A549 (cell line): ENCODE measurements at regions not wholly inside any gene's neighbourhood (a gene's known extent, or its start where the extent isn't known, plus 50 kb on each side); places are given as distances from the start of the nearest gene placed in this dataset.
A peak's percentile ranks its signal among the peaks of the same experiment; 100 is the strongest.

ENCODE experiments used
- ATAC-seq, 2 experiments: fragments of 200-7000 bp in 1 of 2; fragments of >200 bp in 1 of 2; cut with Nextera tagmentation in 1 of 2; cut with Tn5 transposase in 1 of 2; 3 replicates each; pipeline versions ENCODE4 v1.8.0 to v1.9.1; 2018 to 2020; ENCODE audit warnings: mild to moderate bottlenecking in 1 of 2, moderate library complexity in 1 of 2
- CTCF ChIA-PET: fragments of 300-600 bp; sonication (Branson Sonifier 250); formaldehyde crosslinking; extraction: SDS; loops from one replicate; lab custom pipeline; 2021; ENCODE audit warnings: antibody characterized with exemption, inconsistent platforms; lab: Yijun Ruan, JAX
- POLR2A ChIA-PET: fragments of 350-600 bp; formaldehyde crosslinking; extraction: SDS; loops from one replicate; lab custom pipeline; 2021; ENCODE audit warnings: antibody characterized with exemption, inconsistent platforms; lab: Yijun Ruan, JAX
- DNase-seq, 2 experiments: peaks; one replicate each; pipeline versions ENCODE4 v3.0.0 to v3.0.0-alpha.2; 2011 to 2016; ENCODE audit warnings: low read depth in 1 of 2, low spot score in 1 of 2
- FAIRE-seq: peaks from 2 replicates; lab custom pipeline; 2011; peaks lifted over from hg19 to GRCh38; lab: Jason Lieb, UNC
- H3K27ac ChIP-seq, 2 experiments: fragments of >200 bp; sonication (Bioruptor Twin); formaldehyde crosslinking; 3 replicates each; pipeline ENCODE4 v1.5.1; 2016 to 2017
- H3K4me1 ChIP-seq: fragments of >200 bp; sonication (Bioruptor Twin); formaldehyde crosslinking; 3 replicates; pipeline ENCODE4 v1.6.1; 2016
- H3K4me2 ChIP-seq: fragments of >200 bp; sonication (Bioruptor Twin); formaldehyde crosslinking; 3 replicates; pipeline ENCODE4 v1.6.1; 2016
- H3K4me3 ChIP-seq: fragments of >200 bp; sonication (Bioruptor Twin); formaldehyde crosslinking; 3 replicates; pipeline ENCODE4 v1.5.1; 2016
- H3K9me3 ChIP-seq: fragments of >200 bp; sonication (Bioruptor Twin); formaldehyde crosslinking; 3 replicates; pipeline ENCODE4 v1.6.1; 2016
- CBX2 ChIP-seq: fragments of 200-600 bp; sonication (generic); IDR thresholded peaks from 2 replicates; pipeline ENCODE4 v1.6.1; 2016; ENCODE audit warnings: low read depth, mild to moderate bottlenecking, borderline replicate concordance
- CTCF ChIP-seq: fragments of >200 bp; sonication (Bioruptor Twin); formaldehyde crosslinking; IDR thresholded peaks from 3 replicates; pipeline ENCODE4 v1.5.1; 2016
- EHF ChIP-seq: fragments of 250-450 bp; sonication (Bioruptor Pico); IDR thresholded peaks from 2 replicates; pipeline ENCODE4 v1.5.0; 2020; ENCODE audit warnings: mild to moderate bottlenecking
- EP300 ChIP-seq, 2 experiments: fragments of >200 bp; sonication (Bioruptor Twin); formaldehyde crosslinking; IDR thresholded peaks; 2 replicates in 1 of 2; 3 replicates in 1 of 2; pipeline ENCODE4 v1.6.1; 2016 to 2017
- FOXS1 ChIP-seq: fragments of 250-450 bp; sonication (Bioruptor Pico); IDR thresholded peaks from 2 replicates; pipeline ENCODE4 v1.5.0; 2020; ENCODE audit warnings: mild to moderate bottlenecking, moderate library complexity
- GATA3 ChIP-seq: IDR thresholded peaks from 2 replicates; pipeline ENCODE4 v1.6.1; 2012; ENCODE audit warnings: borderline replicate concordance
- HES2 ChIP-seq: fragments of >200 bp; sonication (Bioruptor Twin); formaldehyde crosslinking; IDR thresholded peaks from 2 replicates; pipeline ENCODE4 v1.6.1; 2016
- HEYL ChIP-seq: fragments of 250-450 bp; sonication (Bioruptor Pico); IDR thresholded peaks from 2 replicates; pipeline ENCODE4 v1.8.0; 2021; ENCODE audit warnings: mild to moderate bottlenecking, moderate library complexity
- HMGXB4 ChIP-seq: fragments of 250-450 bp; sonication (Bioruptor Pico); IDR thresholded peaks from 2 replicates; pipeline ENCODE4 v1.5.0; 2021; ENCODE audit warnings: mild to moderate bottlenecking, moderate library complexity, borderline replicate concordance
- HOXA7 ChIP-seq: fragments of 250-450 bp; sonication (Bioruptor Pico); IDR thresholded peaks from 2 replicates; pipeline ENCODE4 v1.5.0; 2020; ENCODE audit warnings: mild to moderate bottlenecking, moderate library complexity
- HOXB13 ChIP-seq: fragments of 250-450 bp; sonication (Bioruptor Pico); IDR thresholded peaks from 2 replicates; pipeline ENCODE4 v1.5.0; 2020; ENCODE audit warnings: low read depth, mild to moderate bottlenecking, moderate library complexity
- HOXB5 ChIP-seq: fragments of 250-450 bp; sonication (Bioruptor Pico); IDR thresholded peaks from 2 replicates; pipeline ENCODE4 v1.5.0; 2020; ENCODE audit warnings: mild to moderate bottlenecking, moderate library complexity
- KDM1A ChIP-seq: fragments of 200-600 bp; sonication (generic); IDR thresholded peaks from 2 replicates; pipeline ENCODE4 v1.6.1; 2016; ENCODE audit warnings: low read depth, mild to moderate bottlenecking
- MAFK ChIP-seq: fragments of 450-650 bp; IDR thresholded peaks from 2 replicates; pipeline ENCODE4 v1.6.1; 2014; ENCODE audit not compliant: partially characterized antibody
- MYC ChIP-seq: IDR thresholded peaks from 2 replicates; pipeline ENCODE4 v1.6.1; 2012; ENCODE audit warnings: mild to moderate bottlenecking, inconsistent platforms, low read length, improper control_type of control experiment, borderline replicate concordance
- NFE2L2 ChIP-seq: fragments of 150-350 bp; conservative IDR thresholded peaks from 2 replicates; pipeline ENCODE4 v1.6.1; 2014; ENCODE audit warnings: low read length
- NPAS2 ChIP-seq: fragments of 250-450 bp; sonication (Bioruptor Pico); IDR thresholded peaks from 2 replicates; pipeline ENCODE4 v1.8.0; 2022; ENCODE audit warnings: mild to moderate bottlenecking, moderate library complexity, borderline replicate concordance
- POLR2AphosphoS2 ChIP-seq: conservative IDR thresholded peaks from 2 replicates; pipeline ENCODE4 v1.6.1; 2012; ENCODE audit warnings: low read length, improper control_type of control experiment, inconsistent platforms
- RAD21 ChIP-seq, 2 experiments: fragments of >200 bp in 1 of 2; sonication (Bioruptor Twin) in 1 of 2; formaldehyde crosslinking in 1 of 2; IDR thresholded peaks in 1 of 2; conservative IDR thresholded peaks in 1 of 2; 2 replicates in 1 of 2; 3 replicates in 1 of 2; pipeline ENCODE4 v1.6.1; 2012 to 2018; ENCODE audit warnings: inconsistent platforms in 1 of 2
- RCOR1 ChIP-seq: fragments of 150-350 bp; IDR thresholded peaks from 2 replicates; pipeline ENCODE4 v1.6.1; 2014; ENCODE audit warnings: antibody characterized with exemption, low read length, low read depth
- RFX5 ChIP-seq: fragments of 450-650 bp; IDR thresholded peaks from 2 replicates; pipeline ENCODE4 v1.7.1; 2014; ENCODE audit warnings: antibody characterized with exemption, mild to moderate bottlenecking, moderate library complexity
- TFCP2L1 ChIP-seq: fragments of 250-450 bp; sonication (Bioruptor Pico); IDR thresholded peaks from 2 replicates; pipeline ENCODE4 v1.5.0; 2021; ENCODE audit warnings: mild to moderate bottlenecking
- TP53 ChIP-seq: fragments of 250-450 bp; sonication (Bioruptor Pico); IDR thresholded peaks from 2 replicates; pipeline ENCODE4 v1.5.0; 2021; ENCODE audit warnings: mild to moderate bottlenecking, moderate library complexity
- WGBS: methylation state at CpG from one replicate; pipeline ENCODE4 v1.1.6; 2017; ENCODE audit errors: missing lambda C conversion rate; 5-methylcytosine and 5-hydroxymethylcytosine counted together
- TF ChIP-seq, protein P1 (sequence below): fragments of >200 bp; sonication (Bioruptor Twin); formaldehyde crosslinking; IDR thresholded peaks from 3 replicates; pipeline ENCODE4 v1.6.1; 2016
- TF ChIP-seq, protein P2 (sequence below): fragments of 450-650 bp; IDR thresholded peaks from 2 replicates; pipeline ENCODE4 v1.6.1; 2014; ENCODE audit warnings: antibody characterized with exemption

DNA sequence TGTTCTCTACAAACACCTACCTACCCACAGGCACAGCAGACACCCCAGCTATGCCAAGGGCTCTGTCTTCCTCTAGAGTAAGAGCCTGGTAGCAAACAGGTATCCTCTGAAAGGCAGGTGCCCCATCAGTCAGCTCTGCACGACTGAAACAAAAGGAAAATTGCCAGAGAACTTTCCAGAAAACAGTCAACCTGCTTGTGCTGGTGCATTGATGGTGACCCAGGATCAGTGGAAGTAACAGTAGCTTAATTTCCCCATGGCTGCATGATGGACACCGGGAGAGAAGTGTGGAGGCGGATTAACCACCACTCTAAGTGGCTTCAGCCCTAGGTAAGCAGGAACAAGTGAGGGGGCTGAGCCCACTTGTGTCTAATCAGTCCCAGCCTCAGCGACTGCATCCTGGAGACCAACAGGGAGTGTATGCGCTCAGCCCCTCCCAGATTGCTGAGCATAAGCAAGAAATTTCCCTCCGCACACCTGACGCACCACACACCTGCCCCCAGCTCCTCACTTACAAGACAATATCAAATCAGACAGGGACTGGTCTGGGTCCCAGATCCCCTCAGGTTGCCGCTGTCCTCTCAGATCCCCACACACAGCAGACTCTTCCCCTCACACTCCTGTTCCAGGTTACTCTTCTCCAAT lies 70.7 kb upstream of the IGLL5 start:
- Histone ChIP-seq H3K4me1 (no peaks in the 10 kb centered on the region), H3K27ac (no peak overlapping the region), H3K4me3 (no peak overlapping the region), H3K9me3 (no peaks in the 10 kb centered on the region), H3K4me2 (no peak overlapping the region)
- no peak for TF ChIP-seq GATA3
- TF ChIP-seq HMGXB4: no peak
- no peak for TF ChIP-seq HES2
- TF ChIP-seq EP300 (IDR thresholded peaks at IDR 0.05): no peak
- no peak for TF ChIP-seq TP53 (CRISPR knock-in tag)
- TF ChIP-seq CTCF: no peak
- TF ChIP-seq HEYL (CRISPR knock-in tag): no peak
- TF ChIP-seq RAD21 (conservative IDR thresholded peaks at IDR 0.05 in 1 of 2, IDR thresholded peaks at IDR 0.05 in 1 of 2): no peak
- no peak for TF ChIP-seq HOXB5 (CRISPR knock-in tag)
- no peak for TF ChIP-seq CBX2
- TF ChIP-seq NPAS2: no peak
- FAIRE-seq: no peak
- no peak for DNase-seq
- ChIA-PET POLR2A (no interaction called here), CTCF (interaction anchor here (1.0 kb wide), 1 partner anchor 32 kb away, joined by 3 read pairs; no protein-coding TSS in a partner anchor)
- WGBS: 54% methylated on average over 8 of the region's 8 CpGs
- no peak for ATAC-seq

- DNase-seq (peak in 1 of 2 experiments; percentile 7), FAIRE-seq (no peak), ATAC-seq (0 out of 6 replicates have a peak, but pooled peaks of 1 of the 2 experiments have one; percentile 23)
- ChIA-PET CTCF (interaction anchor here (0.9 to 1.4 kb wide), 4 partner anchors 29 to 139 kb away, joined by 3 to 4 read pairs (median 3); no protein-coding TSS in a partner anchor), POLR2A (no interaction called here)
- TF ChIP-seq RFX5: no peak
- TF ChIP-seq TFCP2L1 (CRISPR knock-in tag): no peak
- H3K4me2 ChIP-seq: no peak overlapping the region
- H3K9me3 ChIP-seq: no peaks in the 10 kb centered on the region
- H3K4me3 ChIP-seq: no peak overlapping the region
- no peaks in the 10 kb centered on the region for H3K4me1 ChIP-seq
- WGBS: 0% methylated on average over 3 of the region's 5 CpGs
- H3K27ac ChIP-seq: no peak overlapping the region
Measured at GRCh38 chr22:22817468-22818201, 70.0 kb upstream of the IGLL5 start.

GRCh38 chr22:22818202-22818538 lies 69.4 kb upstream of the IGLL5 start:
- ChIA-PET CTCF (interaction anchor here (0.9 to 1.4 kb wide), 3 partner anchors 30 to 138 kb away, joined by 3 to 4 read pairs (median 3); no protein-coding TSS in a partner anchor), POLR2A (no interaction called here)
- Histone ChIP-seq H3K4me1 (no peaks in the 10 kb centered on the region), H3K4me3 (no peak overlapping the region), H3K27ac (no peak overlapping the region), H3K9me3 (no peaks in the 10 kb centered on the region), H3K4me2 (no peak overlapping the region)
- FAIRE-seq (no peak), ATAC-seq (no peak), DNase-seq (no peak)
- 58% methylated on average over 2 of the region's 3 CpGs for WGBS
- TF ChIP-seq HOXB13: no peak
- TF ChIP-seq HOXB5 (CRISPR knock-in tag): no peak
- TF ChIP-seq EHF: no peak
- TF ChIP-seq MYC: no peak
- no peak for TF ChIP-seq RCOR1
- no peak for TF ChIP-seq MAFK
- TF ChIP-seq CBX2: no peak
- TF ChIP-seq FOXS1 (CRISPR knock-in tag): no peak
- TF ChIP-seq HEYL (CRISPR knock-in tag): no peak
- TF ChIP-seq, protein P1, sequence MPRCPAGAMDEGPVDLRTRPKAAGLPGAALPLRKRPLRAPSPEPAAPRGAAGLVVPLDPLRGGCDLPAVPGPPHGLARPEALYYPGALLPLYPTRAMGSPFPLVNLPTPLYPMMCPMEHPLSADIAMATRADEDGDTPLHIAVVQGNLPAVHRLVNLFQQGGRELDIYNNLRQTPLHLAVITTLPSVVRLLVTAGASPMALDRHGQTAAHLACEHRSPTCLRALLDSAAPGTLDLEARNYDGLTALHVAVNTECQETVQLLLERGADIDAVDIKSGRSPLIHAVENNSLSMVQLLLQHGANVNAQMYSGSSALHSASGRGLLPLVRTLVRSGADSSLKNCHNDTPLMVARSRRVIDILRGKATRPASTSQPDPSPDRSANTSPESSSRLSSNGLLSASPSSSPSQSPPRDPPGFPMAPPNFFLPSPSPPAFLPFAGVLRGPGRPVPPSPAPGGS: no peak
- no peak for TF ChIP-seq NPAS2
- TF ChIP-seq, protein P2, sequence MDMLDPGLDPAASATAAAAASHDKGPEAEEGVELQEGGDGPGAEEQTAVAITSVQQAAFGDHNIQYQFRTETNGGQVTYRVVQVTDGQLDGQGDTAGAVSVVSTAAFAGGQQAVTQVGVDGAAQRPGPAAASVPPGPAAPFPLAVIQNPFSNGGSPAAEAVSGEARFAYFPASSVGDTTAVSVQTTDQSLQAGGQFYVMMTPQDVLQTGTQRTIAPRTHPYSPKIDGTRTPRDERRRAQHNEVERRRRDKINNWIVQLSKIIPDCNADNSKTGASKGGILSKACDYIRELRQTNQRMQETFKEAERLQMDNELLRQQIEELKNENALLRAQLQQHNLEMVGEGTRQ: no peak
- no peak for TF ChIP-seq HOXA7 (CRISPR knock-in tag)
- TF ChIP-seq POLR2AphosphoS2: no peak
- TF ChIP-seq NFE2L2: no peak
- TF ChIP-seq GATA3: no peak
- no peak for TF ChIP-seq KDM1A
